HG02759 (cell line): ENCODE measurements at regions not wholly inside any gene's neighbourhood (a gene's known extent, or its start where the extent isn't known, plus 50 kb on each side); places are given as distances from the start of the nearest gene placed in this dataset.

Experiments
- ATAC-seq: cut with Tn5 transposase; IDR thresholded peaks from one replicate; pipeline ENCODE4 v1.9.1; 2021; ENCODE audit warnings: mild to moderate bottlenecking, moderate library complexity; ENCODE audit not compliant: unreplicated experiment

- ATAC-seq, result no peak
These were observed 55.1 kb upstream of the SLC25A26 start for GRCh38 chr3:66165660-66166059.

GRCh38 chr3:66164155-66164554 lies 56.6 kb upstream of the SLC25A26 start:
- no peak for ATAC-seq

- no peak for ATAC-seq
These were observed 57.6 kb upstream of the SLC25A26 start for GRCh38 chr3:66163222-66163621.

GRCh38 chr3:66162766-66163165 lies 58.0 kb upstream of the SLC25A26 start:
- no peak for ATAC-seq

DNA sequence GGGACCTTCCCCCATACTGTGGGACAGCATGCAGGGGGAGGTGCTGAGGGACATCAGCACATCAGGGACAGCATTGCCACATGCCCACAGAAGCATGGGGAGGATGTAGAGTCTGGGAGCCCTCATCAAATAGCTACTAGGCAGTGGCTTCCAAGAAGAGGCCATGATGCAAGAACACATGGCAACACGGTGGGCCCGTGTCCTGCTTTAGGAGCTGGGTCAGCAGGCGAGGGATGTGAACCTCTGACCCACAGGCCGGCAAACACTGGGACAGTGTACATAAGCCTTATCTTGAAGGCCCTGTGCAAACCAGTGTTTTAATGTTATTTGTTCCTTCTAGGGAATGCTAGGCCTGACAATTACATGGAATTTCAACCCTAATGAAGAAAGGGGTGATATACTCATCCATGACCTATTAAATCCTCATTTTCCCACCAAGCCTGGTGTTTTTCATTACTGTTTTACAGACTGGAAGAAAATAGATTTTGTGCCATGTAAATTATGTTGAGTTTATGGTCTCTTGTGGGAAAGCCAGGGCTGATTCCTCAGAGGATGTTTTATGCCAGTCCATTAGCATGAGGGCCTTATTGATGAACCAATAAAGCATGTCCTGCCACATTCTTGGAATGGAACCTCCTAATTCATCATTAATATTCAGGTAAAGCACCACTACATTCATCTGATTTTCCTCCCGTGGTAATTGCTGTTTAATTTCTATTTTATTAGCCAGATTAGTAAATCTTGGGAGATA lies 61.7 kb upstream of the SLC25A26 start:
- no peak for ATAC-seq

DNA sequence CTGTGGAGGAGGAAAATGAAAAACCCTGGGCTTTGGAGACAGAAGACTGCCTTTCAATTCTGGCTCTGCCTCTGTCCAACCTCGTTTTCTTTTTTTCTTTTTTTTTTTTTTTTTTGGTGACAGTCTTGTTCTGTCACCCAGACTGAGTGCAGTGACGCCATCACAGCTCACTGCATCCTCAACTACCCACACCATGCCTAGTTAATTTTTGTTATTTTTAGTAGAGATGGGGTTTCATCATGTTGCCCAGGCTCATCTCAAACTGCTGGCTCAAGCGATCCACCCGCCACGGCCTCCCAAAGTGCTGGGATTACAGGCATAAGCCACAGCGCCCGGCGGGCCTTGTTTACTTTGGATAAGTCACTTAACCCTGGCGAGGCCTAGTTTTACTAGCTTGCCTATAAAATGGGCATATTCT lies 66.3 kb upstream of the SLC25A26 start:
- no peak for ATAC-seq

DNA sequence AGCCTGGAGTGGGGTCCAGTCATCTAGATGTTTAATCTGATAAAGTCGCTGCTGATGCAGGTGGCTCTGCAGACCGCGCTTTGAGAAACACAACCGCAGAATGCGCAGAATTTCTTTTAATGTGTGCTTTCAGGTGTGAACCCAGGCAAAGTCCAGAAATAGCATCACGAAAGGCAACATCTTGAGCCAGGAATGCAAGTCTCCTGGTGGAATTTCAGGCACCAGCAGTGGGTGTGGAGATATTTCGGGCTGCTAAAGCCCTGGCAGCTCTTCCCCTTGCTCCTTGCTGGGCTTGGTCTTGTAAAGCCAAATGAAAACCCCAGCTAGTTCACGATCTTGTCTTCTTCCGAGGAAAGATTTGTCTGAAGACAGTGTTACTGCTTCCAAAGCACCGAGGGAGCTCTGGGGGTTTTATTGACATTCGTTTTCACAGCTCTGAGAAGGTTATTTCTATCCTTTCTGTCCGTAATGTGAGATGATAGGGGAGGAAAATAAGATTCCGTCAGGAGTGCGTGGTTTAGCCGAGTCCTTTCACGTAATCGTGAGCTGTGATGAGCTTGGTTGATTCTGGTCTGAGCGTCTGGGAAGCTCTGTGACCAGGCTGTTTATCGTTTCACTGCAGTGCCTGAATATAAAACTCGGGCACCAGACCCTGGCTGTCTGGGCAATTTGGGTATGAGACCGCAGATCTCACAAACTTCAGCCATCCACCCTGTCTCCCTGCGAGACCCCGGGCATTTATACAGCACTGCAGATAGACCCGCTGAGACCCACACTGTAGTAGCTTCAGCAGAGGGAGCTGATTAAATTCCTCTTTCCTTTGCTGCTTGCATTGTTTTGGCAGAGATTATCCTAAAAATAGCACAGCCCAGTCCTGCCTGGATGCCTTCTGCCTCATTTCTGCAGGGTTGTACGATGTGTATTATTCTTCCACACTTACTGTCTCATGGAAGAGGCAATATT lies 67.0 kb upstream of the SLC25A26 start:
- no peak for ATAC-seq

DNA sequence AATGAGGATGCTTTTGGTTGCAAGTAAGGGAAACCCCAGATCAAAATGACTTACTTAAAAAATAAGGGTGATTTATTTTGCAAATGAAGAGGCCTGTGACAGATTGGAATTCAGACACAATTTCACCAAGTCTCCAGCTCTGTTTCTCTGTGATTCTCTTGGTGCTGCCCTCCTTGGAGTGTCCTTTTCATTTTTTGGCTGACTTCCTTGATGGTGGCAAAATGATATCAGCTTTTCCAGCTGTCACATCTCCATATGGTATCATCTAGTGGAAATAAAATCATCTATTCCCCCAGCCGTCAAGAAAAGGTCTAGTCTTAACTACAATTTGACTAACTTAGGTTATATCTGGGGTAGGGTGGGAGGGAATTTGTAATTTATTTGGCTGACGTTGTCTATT lies 68.5 kb upstream of the SLC25A26 start:
- ATAC-seq, result no peak

GRCh38 chr3:66150977-66151376 lies 69.8 kb upstream of the SLC25A26 start:
- no peak for ATAC-seq

DNA sequence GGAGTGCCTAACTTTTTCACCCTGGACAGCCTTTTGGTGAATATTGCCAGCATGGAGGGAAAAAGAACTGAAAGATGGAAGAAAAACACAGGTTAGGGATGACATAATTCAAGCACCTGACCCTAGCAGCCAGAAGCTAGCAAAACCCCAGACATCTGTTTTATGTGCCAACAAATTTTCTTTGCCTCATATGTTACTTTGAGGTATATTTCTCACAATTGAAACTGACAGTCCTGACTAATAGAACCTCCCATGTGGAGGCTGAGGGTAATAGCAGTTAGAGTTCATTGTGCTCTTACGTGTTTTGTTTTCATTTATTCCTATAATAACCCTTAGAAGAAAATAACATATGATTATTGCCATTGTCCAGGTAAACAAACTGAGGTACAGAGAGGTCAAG lies 71.5 kb upstream of the SLC25A26 start:
- no peak for ATAC-seq

- no peak for ATAC-seq
These were observed 75.4 kb upstream of the SLC25A26 start for GRCh38 chr3:66145408-66145733.

DNA sequence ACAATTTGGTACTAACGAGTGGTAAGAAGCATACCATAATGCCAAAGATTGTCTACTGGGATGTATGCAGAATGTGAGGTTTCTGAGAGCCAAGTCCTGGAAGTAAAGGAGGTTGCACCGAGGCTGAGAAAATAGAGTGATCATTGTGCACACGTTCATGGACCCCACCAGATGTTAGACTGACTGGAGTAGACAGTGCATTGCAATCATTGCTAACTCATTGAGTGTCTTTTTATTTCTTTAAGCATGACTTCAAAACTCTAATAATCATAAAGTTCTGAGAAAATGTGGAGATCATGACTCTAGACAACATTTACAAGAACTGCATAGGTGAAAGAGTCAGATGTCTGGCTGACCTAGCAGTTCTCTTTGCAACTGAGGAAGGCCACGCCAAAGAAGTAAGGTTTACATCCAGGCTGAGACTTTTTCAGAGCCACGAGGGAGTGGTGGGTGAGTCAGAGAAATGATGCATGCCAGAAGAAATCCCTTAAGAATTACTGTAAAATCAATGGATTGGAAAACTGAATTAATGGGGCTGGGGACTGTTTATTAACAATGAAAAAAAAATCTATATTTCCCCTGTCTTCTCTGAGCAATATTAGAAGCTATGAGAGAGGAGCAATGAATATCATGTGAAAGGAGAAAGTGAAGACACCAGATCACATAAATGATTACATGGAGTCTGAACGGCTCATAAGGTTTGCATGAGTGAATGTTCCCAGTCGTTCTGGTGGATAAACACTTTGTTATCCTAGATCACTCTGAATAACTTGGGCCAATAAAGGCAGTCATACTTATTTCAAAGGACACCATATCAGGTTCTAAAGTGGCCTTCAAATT lies 76.0 kb upstream of the SLC25A26 start:
- no peak for ATAC-seq

DNA sequence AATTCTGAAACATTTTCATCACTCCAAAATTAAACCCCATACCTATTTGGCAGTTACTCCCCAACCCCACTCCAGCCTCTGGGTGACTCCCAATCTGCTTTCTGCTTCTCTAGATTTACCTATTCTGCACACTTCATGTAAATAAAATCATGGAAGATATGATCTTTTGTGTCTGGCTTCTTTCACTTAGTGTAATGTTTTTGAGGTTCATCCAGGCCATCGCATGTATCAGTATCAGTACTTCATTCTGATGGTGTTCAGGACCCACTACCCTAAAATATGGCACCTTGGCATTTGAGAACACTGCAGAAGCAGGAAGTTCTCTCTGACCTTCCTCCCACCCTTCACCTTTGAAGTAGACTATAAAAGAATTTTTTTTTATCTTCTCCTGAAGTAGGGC lies 78.7 kb upstream of the SLC25A26 start:
- no peak for ATAC-seq

GRCh38 chr3:66140743-66141372 lies 79.9 kb upstream of the SLC25A26 start:
- ATAC-seq, result peak; percentile 66

- no peak for ATAC-seq
These were observed 80.7 kb upstream of the SLC25A26 start for GRCh38 chr3:66140106-66140505.

- ATAC-seq, result no peak
These were observed 81.4 kb upstream of the SLC25A26 start for GRCh38 chr3:66139415-66139814.

DNA sequence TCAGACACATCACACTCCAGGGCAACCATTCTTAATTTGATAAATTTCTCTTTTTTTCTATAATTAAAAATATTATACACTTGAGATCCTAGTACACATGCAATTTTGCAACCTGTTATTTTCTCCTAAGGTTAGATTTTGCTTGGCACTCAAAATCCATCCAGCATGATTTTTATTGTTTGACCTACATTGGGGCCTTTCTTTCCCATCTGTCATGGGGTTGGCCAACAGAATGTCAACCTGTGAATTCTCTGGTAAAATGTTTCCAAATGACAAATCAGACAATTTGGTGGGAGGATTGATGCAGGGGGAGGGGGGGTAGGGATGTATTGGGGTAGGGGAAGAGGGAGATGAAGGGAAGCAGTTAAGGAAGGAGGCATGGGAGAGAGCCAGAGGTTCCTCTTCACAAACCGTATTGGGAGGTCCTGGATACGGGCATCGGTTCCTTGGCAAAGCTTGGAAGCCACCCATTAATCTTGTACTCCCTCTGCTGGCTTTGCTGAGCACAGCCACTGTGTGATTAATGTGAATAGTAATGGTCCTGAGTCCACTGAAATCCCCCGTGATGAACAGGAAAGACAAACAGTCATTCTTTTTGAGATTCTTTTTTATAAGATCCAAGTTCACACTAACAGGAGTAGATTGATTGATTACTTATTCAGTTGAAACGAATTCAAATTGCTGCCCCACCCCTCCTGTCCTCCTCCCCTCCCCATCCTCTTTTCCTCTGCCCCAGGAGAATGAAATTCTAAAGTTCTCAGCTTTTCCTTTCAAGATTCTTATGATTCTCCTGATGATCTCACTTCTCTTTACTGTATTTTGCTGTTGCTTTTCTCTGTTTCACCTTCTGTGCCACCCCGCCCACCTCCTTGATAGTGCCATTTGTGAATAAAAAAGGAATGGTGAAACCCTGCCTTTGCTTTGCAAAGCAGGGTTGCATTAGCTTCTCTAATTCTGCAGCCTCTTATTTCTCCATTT lies 82.2 kb upstream of the SLC25A26 start:
- no peak for ATAC-seq

- no peak for ATAC-seq
These were observed 84.2 kb upstream of the SLC25A26 start for GRCh38 chr3:66136597-66136996.

DNA sequence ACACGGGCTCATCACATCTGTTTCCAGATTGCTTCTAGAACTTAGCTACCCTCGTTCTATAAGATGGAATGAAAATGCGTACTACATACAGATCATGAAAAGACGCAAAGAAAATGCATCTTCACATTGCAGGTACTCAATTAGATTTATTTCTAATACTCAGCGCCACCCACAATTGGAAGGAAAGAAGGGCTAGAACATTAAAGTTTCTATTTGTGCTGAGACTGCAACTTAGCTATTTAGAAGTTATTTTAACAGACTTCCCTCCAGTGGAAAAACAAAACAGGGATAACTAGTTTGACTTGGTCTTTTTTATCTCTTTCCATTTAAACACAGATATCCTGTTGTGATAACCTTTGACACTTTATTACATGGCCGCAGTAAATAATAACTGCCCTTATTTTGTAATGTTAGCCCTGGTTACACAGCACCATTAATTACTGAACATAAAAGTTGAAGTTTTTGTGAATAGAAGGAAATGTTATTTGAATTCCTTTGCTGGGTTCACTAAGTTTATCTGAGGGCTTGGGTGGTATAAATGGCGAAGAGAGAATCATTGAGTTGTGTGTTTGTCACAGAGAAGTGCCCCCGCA lies 86.9 kb upstream of the SLC25A26 start:
- ATAC-seq, result no peak
